OCI-LY7 (cell line): ENCODE measurements at regions not wholly inside any gene's neighbourhood (a gene's known extent, or its start where the extent isn't known, plus 50 kb on each side); places are given as distances from the start of the nearest gene placed in this dataset.

ENCODE experiments used
- BruUV-seq: library from RNA; stranded (reverse); fragments of 400-500 nt; replicated peaks from 2 replicates; lab custom pipeline; 2021; lab: Mats Ljungman, UMichigan
- CTCF ChIA-PET: fragments of 300-600 bp; sonication (Branson Sonifier 250); formaldehyde crosslinking; loops from one replicate; lab custom pipeline; 2022; ENCODE audit warnings: antibody characterized with exemption; ENCODE audit not compliant: unreplicated experiment; lab: Charles Lee
- POLR2A ChIA-PET: fragments of 300-600 bp; sonication (Branson Sonifier 250); formaldehyde crosslinking; loops from one replicate; lab custom pipeline; 2022; ENCODE audit warnings: antibody characterized with exemption; lab: Charles Lee
- DNase-seq: peaks from one replicate; pipeline ENCODE4 v3.0.0-alpha.2; 2015; ENCODE audit warnings: low spot score
- H2AFZ ChIP-seq: fragments of 200-600 bp; sonication (generic), shearing (Covaris generic); 2 replicates; pipeline ENCODE4 v1.6.1; 2014; ENCODE audit warnings: mild to moderate bottlenecking, antibody characterized with exemption, low read length, moderate library complexity
- H3K27ac ChIP-seq: fragments of 200-600 bp; sonication (generic); 2 replicates; pipeline ENCODE4 v1.5.1; 2014; ENCODE audit warnings: mixed run types, low read depth, mild to moderate bottlenecking, moderate library complexity, low read length, inconsistent platforms; ENCODE audit not compliant: poor library complexity, severe bottlenecking
- H3K36me3 ChIP-seq: fragments of 200-600 bp; sonication (generic); 2 replicates; pipeline ENCODE4 v1.6.1; 2014; ENCODE audit warnings: mild to moderate bottlenecking, antibody characterized with exemption, low read length, moderate library complexity, mixed read lengths; ENCODE audit not compliant: insufficient read depth
- H3K4me1 ChIP-seq: fragments of 200-600 bp; sonication (generic); 2 replicates; pipeline ENCODE4 v1.5.1; 2014; ENCODE audit warnings: mild to moderate bottlenecking, low read length; ENCODE audit not compliant: insufficient read depth, poor library complexity, severe bottlenecking
- H3K4me2 ChIP-seq: fragments of 200-600 bp; sonication (generic); 2 replicates; pipeline ENCODE4 v1.6.1; 2014; ENCODE audit warnings: mild to moderate bottlenecking, low read length
- H3K4me3 ChIP-seq: fragments of 200-600 bp; sonication (generic); 2 replicates; pipeline ENCODE4 v1.5.1; 2014; ENCODE audit warnings: mild to moderate bottlenecking, low read depth, low read length; ENCODE audit not compliant: poor library complexity, severe bottlenecking
- H3K79me2 ChIP-seq: fragments of 200-600 bp; sonication (generic); 2 replicates; pipeline ENCODE4 v1.6.1; 2016; ENCODE audit warnings: low read depth, mild to moderate bottlenecking, low read length, moderate library complexity, mixed read lengths; ENCODE audit not compliant: insufficient read depth
- H3K9me2 ChIP-seq: fragments of 200-600 bp; sonication (generic); 2 replicates; pipeline ENCODE4 v1.6.1; 2016; ENCODE audit warnings: mild to moderate bottlenecking, low read length, mixed read lengths; ENCODE audit not compliant: insufficient read depth
- H3K9me3 ChIP-seq: fragments of 200-600 bp; sonication (generic); 2 replicates; pipeline ENCODE4 v1.6.1; 2014; ENCODE audit warnings: mild to moderate bottlenecking, mixed run types, low read length, mixed read lengths
- H4K20me1 ChIP-seq: fragments of 200-600 bp; sonication (generic); 2 replicates; pipeline ENCODE4 v1.6.1; 2014; ENCODE audit warnings: mild to moderate bottlenecking, antibody characterized with exemption, low read length, moderate library complexity, mixed read lengths; ENCODE audit not compliant: insufficient read depth
- CTCF ChIP-seq: fragments of 200-600 bp; sonication (generic); conservative IDR thresholded peaks from 2 replicates; pipeline ENCODE4 v1.5.1; 2014; ENCODE audit warnings: mild to moderate bottlenecking, antibody characterized with exemption, low read length, moderate library complexity, mixed read lengths
- EZH2phosphoT487 ChIP-seq: fragments of 200-600 bp; sonication (generic); IDR thresholded peaks from 2 replicates; pipeline ENCODE4 v1.6.1; 2018; ENCODE audit warnings: low read depth, borderline replicate concordance, mild to moderate bottlenecking, mixed run types, antibody characterized with exemption, low read length, moderate library complexity, mixed read lengths
- intact Hi-C: fragments of 100-400 bp; cut with micrococcal nuclease; formaldehyde crosslinking; loops from one replicate; pipeline ENCODE4 v1.10.0; 2022; ENCODE audit not compliant: unreplicated experiment

- ChIA-PET CTCF (no interaction called here), POLR2A (interaction anchor here (0.5 to 8.3 kb wide), 11 partner anchors 9 to 678 kb away, joined by 3 to 94 read pairs (median 4); no protein-coding TSS in a partner anchor)
- DNase-seq: peak; percentile 54
- intact Hi-C loops: loop anchor here (2.0 to 5.0 kb wide), 5 partner anchors 191 to 764 kb away; partner anchors contain the start of genes KPNA3 and SPRYD7
- Histone ChIP-seq H2AFZ (peak overlapping the region; percentile 56; the same call in 1 of the 2 replicates), H3K4me1 (peaks cover 64% of the 10 kb centered on the region), H3K36me3 (no peaks in the 10 kb centered on the region), H3K9me2 (no peaks in the 10 kb centered on the region), H3K9me3 (no peaks in the 10 kb centered on the region), H3K4me2 (peak overlapping the region; percentile 71), H3K79me2 (peaks cover 1% of the 10 kb centered on the region; the same call in 1 of the 2 replicates), H3K27ac (peak overlapping the region; percentile 71), H4K20me1 (peaks cover under 1% of the 10 kb centered on the region; the same call in 1 of the 2 replicates), H3K4me3 (peak overlapping the region; percentile 70)
- no TSS peak for BruUV-seq
- TF ChIP-seq EZH2phosphoT487: no peak
- peak; percentile 57 for TF ChIP-seq CTCF
Measured at GRCh38 chr13:50128428-50128931, 113.2 kb downstream of the KCNRG start.

GRCh38 chr13:50129081-50129705 lies 113.9 kb downstream of the KCNRG start:
- Histone ChIP-seq H4K20me1 (no peaks in the 10 kb centered on the region), H3K4me1 (peaks cover 60% of the 10 kb centered on the region), H3K79me2 (no peaks in the 10 kb centered on the region; the same call in 1 of the 2 replicates), H3K9me2 (no peaks in the 10 kb centered on the region), H3K27ac (peak overlapping the region; percentile 71), H3K4me3 (peak overlapping the region; percentile 70), H3K9me3 (no peaks in the 10 kb centered on the region), H3K4me2 (peak overlapping the region; percentile 71), H2AFZ (peak overlapping the region; percentile 56; the same call in 1 of the 2 replicates), H3K36me3 (no peaks in the 10 kb centered on the region)
- POLR2A ChIA-PET: interaction anchor here (0.7 to 8.3 kb wide), 10 partner anchors 8 to 470 kb away, joined by 3 to 94 read pairs (median 4); no protein-coding TSS in a partner anchor
- CTCF ChIA-PET: interaction anchor here (0.6 kb wide), 1 partner anchor 83 kb away, joined by 3 read pairs; no protein-coding TSS in a partner anchor
- intact Hi-C loops: loop anchor here (2.0 to 5.0 kb wide), 5 partner anchors 192 to 763 kb away; partner anchors contain the start of genes KPNA3 and SPRYD7
- BruUV-seq: TSS peak; percentile 30
- TF ChIP-seq CTCF: no peak
- TF ChIP-seq EZH2phosphoT487: no peak
- DNase-seq: peak; percentile 72
